K562 (cell line): ENCODE measurements at regions not wholly inside any gene's neighbourhood (a gene's known extent, or its start where the extent isn't known, plus 50 kb on each side); places are given as distances from the start of the nearest gene placed in this dataset.

Experiments
- ATAC-seq: fragments of 200-7000 bp; cut with Tn5 transposase; 3 replicates; pipeline ENCODE4 v1.9.1; 2020; ENCODE audit warnings: moderate library complexity
- BruUV-seq: library from RNA; stranded (reverse); fragments of 400-500 nt; replicated peaks from 2 replicates; lab custom pipeline; 2021; lab: Mats Ljungman, UMichigan
- CTCF ChIA-PET: fragments of 300-600 bp; formaldehyde crosslinking; extraction: SDS; loops from one replicate; lab custom pipeline; 2021; ENCODE audit warnings: low intra/inter-chr PET ratio; lab: Yijun Ruan, JAX
- POLR2A ChIA-PET: fragments of 300-600, 350-650 bp; sonication (Branson Sonifier 250); formaldehyde crosslinking; extraction: SDS; loops from one replicate; lab custom pipeline; 2021; ENCODE audit warnings: antibody characterized with exemption, inconsistent platforms; lab: Yijun Ruan, JAX
- DNase-seq, 4 experiments: peaks; one replicate each; pipeline versions ENCODE4 v3.0.0 to v3.0.0-alpha.2; 2011 to 2018; ENCODE audit warnings: low spot score in 3 of 4, mixed read lengths in 3 of 4; ENCODE audit errors: extremely low read depth in 1 of 4
- FAIRE-seq: peaks from 2 replicates; lab custom pipeline; 2011; peaks lifted over from hg19 to GRCh38; lab: Jason Lieb, UNC
- H2AFZ ChIP-seq: 2 replicates; pipeline ENCODE4 v1.6.0; 2011; ENCODE audit warnings: low read depth, low read length, control low read depth, inconsistent platforms
- H3K27ac ChIP-seq: fragments of 200-600 bp; 3 replicates; pipeline ENCODE4 v1.8.0; 2011; ENCODE audit warnings: low read depth, mild to moderate bottlenecking, control low read depth, inconsistent platforms, low read length, moderate library complexity, mixed read lengths; ENCODE audit errors: extremely low read depth
- H3K27me3 ChIP-seq, 2 experiments: fragments of 300-600 bp in 1 of 2; 2 replicates in 1 of 2; 3 replicates in 1 of 2; pipeline versions ENCODE4 v1.6.0 to v1.8.0; 2011; ENCODE audit warnings: inconsistent platforms in 2 of 2, low read length in 2 of 2, mild to moderate bottlenecking in 1 of 2, mixed read lengths in 1 of 2, moderate library complexity in 1 of 2; ENCODE audit not compliant: control insufficient read depth in 2 of 2, insufficient read depth in 2 of 2
- H3K36me3 ChIP-seq: fragments of 300-600 bp; 3 replicates; pipeline ENCODE4 v1.8.0; 2011; ENCODE audit warnings: mild to moderate bottlenecking, low read length, inconsistent platforms; ENCODE audit not compliant: control insufficient read depth, insufficient read depth
- H3K4me1 ChIP-seq, 2 experiments: fragments of 200-600 bp in 1 of 2; replicated peaks in 1 of 2; 2 replicates in 1 of 2; 3 replicates in 1 of 2; pipeline versions ENCODE4 v1.5.1 to v1.8.0; 2011; ENCODE audit warnings: inconsistent platforms in 2 of 2, low read length in 2 of 2, mild to moderate bottlenecking in 1 of 2, mixed read lengths in 1 of 2, moderate library complexity in 1 of 2; ENCODE audit not compliant: control insufficient read depth in 2 of 2, insufficient read depth in 2 of 2
- H3K4me2 ChIP-seq: 2 replicates; pipeline ENCODE4 v1.6.1; 2011; ENCODE audit warnings: low read length, control low read depth, inconsistent platforms, mixed read lengths; ENCODE audit not compliant: insufficient read depth
- H3K4me3 ChIP-seq: fragments of 200-600 bp; sonication (generic), shearing (Covaris generic); 2 replicates; pipeline ENCODE4 v1.5.1; 2016; ENCODE audit warnings: control low read depth, inconsistent platforms
- H3K79me2 ChIP-seq: fragments of 200-600 bp; 3 replicates; pipeline ENCODE4 v1.8.0; 2011; ENCODE audit warnings: low read length, inconsistent platforms; ENCODE audit not compliant: control insufficient read depth, insufficient read depth
- H3K9ac ChIP-seq, 2 experiments: 2 replicates each; pipeline versions ENCODE4 v1.6.0 to v1.6.1; 2011; ENCODE audit warnings: low read depth in 2 of 2, low read length in 2 of 2, control low read depth in 1 of 2, inconsistent platforms in 1 of 2, mild to moderate bottlenecking in 1 of 2, mixed read lengths in 1 of 2; ENCODE audit not compliant: insufficient read depth in 1 of 2
- H3K9me1 ChIP-seq: one replicate; pipeline ENCODE4 v1.6.0; 2011; ENCODE audit warnings: inconsistent platforms, mild to moderate bottlenecking, low read length, moderate library complexity; ENCODE audit not compliant: control insufficient read depth, insufficient read depth
- H3K9me3 ChIP-seq: replicated peaks from 2 replicates; pipeline ENCODE4 v1.5.1; 2011; ENCODE audit warnings: low read depth, low read length, inconsistent platforms; ENCODE audit not compliant: control insufficient read depth, insufficient read depth
- H4K20me1 ChIP-seq: replicated peaks from 2 replicates; pipeline ENCODE4 v1.6.1; 2011; ENCODE audit warnings: low read length, inconsistent platforms, mixed read lengths; ENCODE audit not compliant: control insufficient read depth, insufficient read depth
- BRCA1 ChIP-seq, 2 experiments: fragments of 450-650 bp in 1 of 2; sonication (generic) in 1 of 2; formaldehyde crosslinking in 1 of 2; IDR thresholded peaks; 2 replicates each; pipeline versions ENCODE4 v1.5.0 to v1.6.1; 2017 to 2020; ENCODE audit warnings: mild to moderate bottlenecking in 1 of 2, missing genetic modification reagents in 1 of 2
- DDX20 ChIP-seq: fragments of 450-650 bp; IDR thresholded peaks from 2 replicates; pipeline ENCODE4 v1.6.1; 2016; ENCODE audit warnings: missing genetic modification characterization, low read depth, mild to moderate bottlenecking, missing compliant biosample characterization, moderate library complexity
- DIDO1 ChIP-seq: fragments of 450-650 bp; IDR thresholded peaks from 2 replicates; pipeline ENCODE4 v1.6.1; 2016; ENCODE audit warnings: low read depth, missing biosample characterization, missing genetic modification characterization
- RCOR1 ChIP-seq, 2 experiments: IDR thresholded peaks; 2 replicates each; pipeline ENCODE4 v1.6.1; 2012; ENCODE audit warnings: low read depth in 2 of 2, low read length in 2 of 2, borderline replicate concordance in 1 of 2, improper control_type of control experiment in 1 of 2
- RERE ChIP-seq: sonication (generic); formaldehyde crosslinking; IDR thresholded peaks from 2 replicates; pipeline ENCODE4 v1.8.0; 2023; ENCODE audit warnings: missing genetic modification reagents, mild to moderate bottlenecking, borderline replicate concordance
- SOX6 ChIP-seq: fragments of 450-650 bp; IDR thresholded peaks from 2 replicates; pipeline ENCODE4 v1.6.1; 2014; ENCODE audit warnings: mild to moderate bottlenecking
- TBL1XR1 ChIP-seq, 2 experiments: IDR thresholded peaks; 2 replicates each; pipeline ENCODE4 v1.6.1; 2012; ENCODE audit warnings: improper control_type of control experiment in 2 of 2, low read length in 2 of 2, mild to moderate bottlenecking in 1 of 2
- ZKSCAN8 ChIP-seq: fragments of 200-800 bp; sonication (Bioruptor generic); IDR thresholded peaks from 2 replicates; pipeline ENCODE4 v1.6.1; 2016; ENCODE audit warnings: missing genetic modification characterization, missing compliant biosample characterization
- ZNF217 ChIP-seq: sonication (generic); formaldehyde crosslinking; IDR thresholded peaks from 2 replicates; pipeline ENCODE4 v1.8.0; 2022; ENCODE audit warnings: mild to moderate bottlenecking, missing genetic modification reagents
- ZNF232 ChIP-seq: sonication (generic); formaldehyde crosslinking; IDR thresholded peaks from 2 replicates; pipeline ENCODE4 v1.8.0; 2022; ENCODE audit warnings: mild to moderate bottlenecking, missing genetic modification reagents
- ZNF444 ChIP-seq: fragments of 250-450 bp; sonication (Bioruptor Pico); IDR thresholded peaks from 2 replicates; pipeline ENCODE4 v1.4.0; 2020; ENCODE audit warnings: mild to moderate bottlenecking, moderate library complexity
- ZNF609 ChIP-seq: sonication (generic); formaldehyde crosslinking; IDR thresholded peaks from 2 replicates; pipeline ENCODE4 v1.8.1; 2023; ENCODE audit warnings: missing genetic modification reagents, mild to moderate bottlenecking, borderline replicate concordance
- WGBS: fragments of 100-300 bp; shearing (Covaris generic); methylation state at CpG from one replicate; pipeline ENCODE4 v1.1.6; 2016; ENCODE audit warnings: low coverage, mixed read lengths; ENCODE audit not compliant: insufficient coverage; ENCODE audit errors: missing lambda C conversion rate; 5-methylcytosine and 5-hydroxymethylcytosine counted together
- in situ Hi-C: fragments of 300-500 bp; cut with MboI; formaldehyde crosslinking; loops from 4 replicates; pipeline ENCODE4 v1.15.0; 2018; ENCODE audit warnings: inconsistent platforms, mixed read lengths
- intact Hi-C: fragments of 100-400 bp; cut with micrococcal nuclease; formaldehyde crosslinking; loops from 2 replicates; pipeline ENCODE4 v1.14.2; 2022

GRCh38 chr7:49119706-49120105 is 195.4 kb downstream of the CDC14C start:
- DNase-seq (no peak), FAIRE-seq (no peak), ATAC-seq (no peak)
- H3K36me3 ChIP-seq = no peaks in the 10 kb centered on the region
- intact Hi-C loops (no loop called here), in situ Hi-C loops (no loop called here)
- no peaks in the 10 kb centered on the region for H3K79me2 ChIP-seq
- ChIA-PET POLR2A (no interaction called here), CTCF (no interaction called here)
- H4K20me1 ChIP-seq = no peaks in the 10 kb centered on the region
- H3K27me3 ChIP-seq = no peaks in the 10 kb centered on the region
- no peak overlapping the region for H3K4me2 ChIP-seq
- H3K9me1 ChIP-seq = no peaks in the 10 kb centered on the region
- no peak overlapping the region for H2AFZ ChIP-seq
- WGBS = 6% methylated on average over 2 of the region's 2 CpGs
- H3K4me1 ChIP-seq = no peaks in the 10 kb centered on the region
- H3K9ac ChIP-seq = no peak overlapping the region
- no peak overlapping the region for H3K27ac ChIP-seq
- no peak overlapping the region for H3K4me3 ChIP-seq
- BruUV-seq = no TSS peak
- no peaks in the 10 kb centered on the region for H3K9me3 ChIP-seq
- TF ChIP-seq BRCA1 (IDR thresholded peaks at IDR 0.05) = no peak
- TF ChIP-seq BRCA1 (CRISPR knock-in tag; IDR thresholded peaks at IDR 0.05) = no peak
- no peak for TF ChIP-seq ZNF444 (CRISPR knock-in tag)
- TF ChIP-seq ZNF217 = no peak
- TF ChIP-seq RCOR1 (IDR thresholded peaks at IDR 0.05; ENCODE audit: borderline replicate concordance in 1 of 2, low read depth in 2 of 2, low read length in 2 of 2) = no peak
- no peak for TF ChIP-seq ZNF609
- no peak for TF ChIP-seq DIDO1 (tag)
- no peak for TF ChIP-seq ZNF232
- no peak for TF ChIP-seq RERE (CRISPR knock-in tag)
- no peak for TF ChIP-seq DDX20 (tag)
- TF ChIP-seq SOX6 = no peak
- TF ChIP-seq TBL1XR1 (IDR thresholded peaks at IDR 0.05; ENCODE audit: low read length in 2 of 2) = no peak
- no peak for TF ChIP-seq ZKSCAN8 (CRISPR knock-in tag)
